ENCODE measurements at regions not wholly inside any gene's neighbourhood (a gene's known extent, or its start where the extent isn't known, plus 50 kb on each side); places are given as distances from the start of the nearest gene placed in this dataset.

- DNase-seq = no peak
These were observed 1181.2 kb upstream of the CDH9 start for GRCh38 chr5:28219539-28219938.

GRCh38 chr5:28217695-28218094 is 1179.3 kb upstream of the CDH9 start:
- no peak for DNase-seq

GRCh38 chr5:28216939-28217360 is 1178.6 kb upstream of the CDH9 start:
- no peak for DNase-seq

GRCh38 chr5:28215091-28215490 is 1176.7 kb upstream of the CDH9 start:
- no peak for DNase-seq

GRCh38 chr5:28214292-28214691 is 1175.9 kb upstream of the CDH9 start:
- DNase-seq = no peak

GRCh38 chr5:28208356-28208755 is 1170.0 kb upstream of the CDH9 start:
- no peak for DNase-seq

- no peak for DNase-seq
These were observed 1151.6 kb upstream of the CDH9 start for GRCh38 chr5:28190011-28190410.

- no peak for DNase-seq
These were observed 1136.3 kb upstream of the CDH9 start for GRCh38 chr5:28174691-28175090.

GRCh38 chr5:28165096-28165495 is 1126.7 kb upstream of the CDH9 start:
- no peak for DNase-seq

GRCh38 chr5:28164568-28164967 is 1126.2 kb upstream of the CDH9 start:
- DNase-seq = no peak

GRCh38 chr5:28156981-28157380 is 1118.6 kb upstream of the CDH9 start:
- DNase-seq = no peak

- DNase-seq = no peak
These were observed 1105.1 kb upstream of the CDH9 start for GRCh38 chr5:28143519-28143918.

GRCh38 chr5:28132151-28132550 is 1093.8 kb upstream of the CDH9 start:
- DNase-seq = no peak

GRCh38 chr5:28117691-28118090 is 1079.3 kb upstream of the CDH9 start:
- no peak for DNase-seq

GRCh38 chr5:28117273-28117672 is 1078.9 kb upstream of the CDH9 start:
- no peak for DNase-seq

GRCh38 chr5:28110781-28111180 is 1072.4 kb upstream of the CDH9 start:
- no peak for DNase-seq

- no peak for DNase-seq
These were observed 1065.7 kb upstream of the CDH9 start for GRCh38 chr5:28104080-28104479.

- DNase-seq = no peak
These were observed 1045.7 kb upstream of the CDH9 start for GRCh38 chr5:28084069-28084468.

GRCh38 chr5:28082610-28083009 is 1044.2 kb upstream of the CDH9 start:
- DNase-seq = no peak

- no peak for DNase-seq
These were observed 1039.2 kb upstream of the CDH9 start for GRCh38 chr5:28077291-28078240.

GRCh38 chr5:28066856-28067255 is 1028.5 kb upstream of the CDH9 start:
- no peak for DNase-seq

- DNase-seq = no peak
These were observed 1027.3 kb upstream of the CDH9 start for GRCh38 chr5:28065656-28066055.

GRCh38 chr5:28046596-28046995 is 1008.2 kb upstream of the CDH9 start:
- no peak for DNase-seq

- DNase-seq = no peak
These were observed 989.5 kb upstream of the CDH9 start for GRCh38 chr5:28027851-28028250.

- DNase-seq = no peak
These were observed 978.8 kb upstream of the CDH9 start for GRCh38 chr5:28017178-28017577.

Data from T-helper 1 cell (primary cell).